Mucosa of descending colon (tissue), 3 donors: ENCODE measurements at regions not wholly inside any gene's neighbourhood (a gene's known extent, or its start where the extent isn't known, plus 50 kb on each side); places are given as distances from the start of the nearest gene placed in this dataset.
"Not testable (repeated sequence)": the region's sequence is repeated elsewhere in the genome, so short reads cannot be mapped to it uniquely, and the experiment has no call there.

Source experiments
- ATAC-seq: fragments of 200-7000 bp; cut with Tn5 transposase; one replicate; pipeline ENCODE4 v1.9.1; 2020; ENCODE audit warnings: mild to moderate bottlenecking, moderate library complexity
- DNase-seq, 3 donors: peaks; one replicate each; pipeline ENCODE4 v3.0.0-alpha.2; 2020
- H3K36me3 ChIP-seq: fragments of 200-600 bp; one replicate; pipeline ENCODE4 v1.8.0; 2021; ENCODE audit warnings: low read depth, mild to moderate bottlenecking
- H3K4me1 ChIP-seq: fragments of 200-600 bp; one replicate; pipeline ENCODE4 v1.8.0; 2021; ENCODE audit warnings: low read depth, mild to moderate bottlenecking
- H3K4me3 ChIP-seq: fragments of 200-600 bp; one replicate; pipeline ENCODE4 v1.8.0; 2021; ENCODE audit warnings: mild to moderate bottlenecking
- H3K9me3 ChIP-seq: fragments of 200-600 bp; one replicate; pipeline ENCODE4 v1.8.0; 2021; ENCODE audit warnings: mild to moderate bottlenecking
- intact Hi-C, 2 donors: fragments of 100-400 bp; cut with DNase I in 1 of 2; cut with micrococcal nuclease in 1 of 2; formaldehyde crosslinking; loops; one replicate each; pipeline versions ENCODE4 v1.11.0 to v1.11.1; 2022; cut with DNase I, micrococcal nuclease
- TF ChIP-seq, protein P1 (sequence below): fragments of 200-600 bp; IDR thresholded peaks from one replicate; pipeline ENCODE4 v1.8.0; 2022; ENCODE audit warnings: antibody characterized with exemption, mild to moderate bottlenecking
- donor health status: DM: no; HTN: no; CAD: no; lungs with moderate emphysema.
- donor health status: DM: no; HTN: no; CAD: no.
- donor health status: DM: no; HTN: yes; CAD: no.

DNA sequence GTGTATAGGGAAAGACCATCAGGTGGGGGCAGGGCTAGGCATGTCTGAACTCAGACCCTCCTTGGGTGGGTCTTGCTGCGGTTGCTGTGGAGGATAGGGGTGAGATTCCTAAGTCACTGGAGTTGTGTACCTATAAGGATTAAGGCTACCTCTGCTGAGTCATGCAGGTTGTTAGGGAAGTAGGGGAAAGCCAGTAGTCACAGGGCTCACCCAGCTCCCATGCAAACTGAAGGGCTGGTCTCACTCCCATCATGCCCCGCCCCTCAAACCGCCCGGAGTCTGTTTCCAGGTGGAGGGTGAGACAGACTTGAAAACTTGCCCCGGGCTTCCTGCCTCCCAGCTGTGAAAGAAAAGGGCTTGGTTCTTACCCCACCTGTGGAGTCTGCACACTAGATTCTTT is 161.8 kb downstream of the CAVIN4 start:
- TF ChIP-seq, protein P1, sequence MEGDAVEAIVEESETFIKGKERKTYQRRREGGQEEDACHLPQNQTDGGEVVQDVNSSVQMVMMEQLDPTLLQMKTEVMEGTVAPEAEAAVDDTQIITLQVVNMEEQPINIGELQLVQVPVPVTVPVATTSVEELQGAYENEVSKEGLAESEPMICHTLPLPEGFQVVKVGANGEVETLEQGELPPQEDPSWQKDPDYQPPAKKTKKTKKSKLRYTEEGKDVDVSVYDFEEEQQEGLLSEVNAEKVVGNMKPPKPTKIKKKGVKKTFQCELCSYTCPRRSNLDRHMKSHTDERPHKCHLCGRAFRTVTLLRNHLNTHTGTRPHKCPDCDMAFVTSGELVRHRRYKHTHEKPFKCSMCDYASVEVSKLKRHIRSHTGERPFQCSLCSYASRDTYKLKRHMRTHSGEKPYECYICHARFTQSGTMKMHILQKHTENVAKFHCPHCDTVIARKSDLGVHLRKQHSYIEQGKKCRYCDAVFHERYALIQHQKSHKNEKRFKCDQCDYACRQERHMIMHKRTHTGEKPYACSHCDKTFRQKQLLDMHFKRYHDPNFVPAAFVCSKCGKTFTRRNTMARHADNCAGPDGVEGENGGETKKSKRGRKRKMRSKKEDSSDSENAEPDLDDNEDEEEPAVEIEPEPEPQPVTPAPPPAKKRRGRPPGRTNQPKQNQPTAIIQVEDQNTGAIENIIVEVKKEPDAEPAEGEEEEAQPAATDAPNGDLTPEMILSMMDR, result no peak
- Histone ChIP-seq H3K9me3 (no peaks in the 10 kb centered on the region), H3K4me1 (no peaks in the 10 kb centered on the region), H3K36me3 (no peaks in the 10 kb centered on the region), H3K4me3 (no peak overlapping the region)
- intact Hi-C loops, result no loop called here
- ATAC-seq (no peak), DNase-seq (no peak)

DNA sequence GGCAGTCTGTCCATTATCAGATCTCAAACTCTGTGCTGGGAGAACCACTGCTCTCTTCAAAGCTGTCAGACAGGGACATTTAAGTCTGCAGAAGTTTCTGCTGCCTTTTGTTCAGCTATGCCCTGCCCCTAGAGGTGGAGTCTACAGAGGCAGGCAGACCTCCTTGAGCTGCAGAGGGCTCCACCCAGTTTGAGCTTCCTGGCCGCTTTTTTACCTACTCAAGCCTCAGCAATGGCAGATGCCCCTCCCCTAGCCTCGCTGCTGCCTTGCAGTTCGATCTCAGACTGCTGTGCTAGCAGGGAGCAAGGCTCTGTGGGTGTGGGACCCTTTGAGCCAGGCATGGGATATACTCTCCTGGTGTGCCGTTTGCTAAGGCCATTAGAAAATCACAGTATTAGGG is 171.1 kb downstream of the CAVIN4 start:
- H3K4me3 ChIP-seq, ATAC-seq, DNase-seq: not testable (repeated sequence)

DNA sequence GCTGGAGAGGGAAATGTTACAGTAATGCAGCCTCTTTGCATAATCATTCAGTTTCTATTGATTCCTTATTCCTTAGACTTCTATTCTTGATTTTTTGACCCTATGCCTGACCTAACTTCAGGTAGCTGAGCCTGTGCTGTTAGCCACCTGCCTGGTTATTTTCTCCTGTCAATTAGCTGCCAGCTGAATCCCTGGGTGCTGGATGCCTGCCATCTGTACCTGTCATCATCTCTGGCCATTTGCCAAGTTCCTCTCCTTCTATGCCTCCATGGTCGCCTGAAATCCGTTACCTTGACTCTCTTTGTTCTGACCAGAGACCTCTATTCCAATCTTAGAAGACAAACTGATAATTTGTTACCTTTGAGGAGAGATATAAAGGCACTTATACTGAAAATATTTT is 178.3 kb downstream of the CAVIN4 start:
- DNase-seq (no peak), ATAC-seq (no peak)
- TF ChIP-seq, protein P1, result no peak

More for the DNA sequence above, 171.1 kb downstream of the CAVIN4 start:
- H3K9me3 ChIP-seq, H3K4me1 ChIP-seq, intact Hi-C loops, H3K36me3 ChIP-seq: not testable (repeated sequence)

DNA sequence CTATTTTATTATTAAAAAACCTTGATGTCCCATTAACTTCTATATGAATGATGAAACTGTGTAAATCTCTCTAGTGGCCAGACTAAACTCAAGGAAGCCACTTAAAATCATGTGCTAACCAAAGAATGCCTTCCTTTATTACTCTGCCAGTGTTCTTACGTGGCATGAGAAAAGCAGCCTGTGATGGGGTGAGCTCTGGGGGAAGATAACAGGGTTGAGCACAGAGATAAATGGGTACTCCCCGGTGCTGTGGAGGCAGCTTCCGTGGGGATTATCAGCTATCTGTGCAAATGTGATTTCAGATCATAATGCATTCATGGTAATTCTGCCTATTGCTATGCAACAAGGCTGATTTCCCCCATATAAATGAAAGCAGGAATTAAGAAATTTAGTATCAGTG is 181.3 kb downstream of the CAVIN4 start:
- Histone ChIP-seq H3K9me3 (no peaks in the 10 kb centered on the region), H3K4me3 (no peak overlapping the region), H3K36me3 (no peaks in the 10 kb centered on the region), H3K4me1 (no peaks in the 10 kb centered on the region)
- no peak for ATAC-seq
- no peak for DNase-seq
- intact Hi-C loops, result no loop called here
- TF ChIP-seq, protein P1, result no peak

More for the DNA sequence above, 178.3 kb downstream of the CAVIN4 start:
- no peaks in the 10 kb centered on the region for H3K9me3 ChIP-seq
- H3K4me3 ChIP-seq, result no peak overlapping the region
- H3K36me3 ChIP-seq, result no peaks in the 10 kb centered on the region
- H3K4me1 ChIP-seq, result no peaks in the 10 kb centered on the region
- intact Hi-C loops, result no loop called here

DNA sequence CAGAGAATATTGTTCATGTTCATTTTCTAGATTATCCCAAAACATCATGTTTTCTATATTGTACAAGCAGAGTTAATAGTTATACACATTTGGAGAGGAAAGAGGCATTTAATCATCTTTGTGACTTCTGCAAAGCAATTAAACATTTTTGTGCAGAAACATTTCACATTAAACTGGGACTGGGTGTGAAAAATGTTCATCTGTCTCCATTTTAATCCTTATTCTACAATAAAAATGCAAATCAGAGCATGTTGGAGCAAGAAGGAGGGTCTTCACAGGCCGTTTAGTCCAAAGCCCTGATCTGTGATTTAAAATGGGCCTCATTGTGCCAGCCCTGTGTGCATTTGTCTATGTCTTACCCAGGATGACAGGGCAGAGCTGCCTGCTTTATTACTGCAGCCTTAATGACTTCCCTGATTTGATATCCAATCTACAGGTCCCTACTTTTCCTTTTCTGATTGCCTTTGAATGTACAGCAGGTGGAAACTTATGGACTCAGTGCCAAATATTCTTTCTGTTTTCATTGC is 183.5 kb downstream of the CAVIN4 start:
- ATAC-seq (no peak), DNase-seq (no peak)
- TF ChIP-seq, protein P1, result no peak
- Histone ChIP-seq H3K4me3 (no peak overlapping the region), H3K36me3 (no peaks in the 10 kb centered on the region), H3K9me3 (no peaks in the 10 kb centered on the region), H3K4me1 (no peaks in the 10 kb centered on the region)
- intact Hi-C loops, result no loop called here

DNA sequence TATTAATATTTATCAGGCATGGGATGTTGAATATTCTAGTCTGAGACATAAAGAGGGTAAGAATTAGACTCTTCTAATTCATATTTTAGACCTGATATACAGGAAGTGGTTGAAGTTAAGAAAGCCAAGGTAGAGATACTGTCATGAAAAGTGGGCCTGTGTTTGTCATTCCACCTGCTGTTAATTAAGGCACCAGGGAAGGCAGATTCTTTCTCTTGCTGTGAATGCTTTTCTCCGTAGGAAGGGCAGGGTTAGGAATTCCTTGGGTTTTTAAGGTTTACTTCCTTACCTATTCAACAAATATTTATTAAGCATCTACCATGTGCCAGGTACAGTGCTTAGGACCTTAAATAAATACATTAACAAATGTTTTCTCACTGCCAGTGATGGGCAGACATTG is 196.4 kb downstream of the CAVIN4 start:
- no peak for ATAC-seq
- Histone ChIP-seq H3K4me1 (no peaks in the 10 kb centered on the region), H3K4me3 (no peak overlapping the region), H3K36me3 (no peaks in the 10 kb centered on the region), H3K9me3 (no peaks in the 10 kb centered on the region)
- TF ChIP-seq, protein P1, result no peak
- intact Hi-C loops, result no loop called here
- no peak for DNase-seq
